ENCODE measurements at regions not wholly inside any gene's neighbourhood (a gene's known extent, or its start where the extent isn't known, plus 50 kb on each side); places are given as distances from the start of the nearest gene placed in this dataset.

DNA sequence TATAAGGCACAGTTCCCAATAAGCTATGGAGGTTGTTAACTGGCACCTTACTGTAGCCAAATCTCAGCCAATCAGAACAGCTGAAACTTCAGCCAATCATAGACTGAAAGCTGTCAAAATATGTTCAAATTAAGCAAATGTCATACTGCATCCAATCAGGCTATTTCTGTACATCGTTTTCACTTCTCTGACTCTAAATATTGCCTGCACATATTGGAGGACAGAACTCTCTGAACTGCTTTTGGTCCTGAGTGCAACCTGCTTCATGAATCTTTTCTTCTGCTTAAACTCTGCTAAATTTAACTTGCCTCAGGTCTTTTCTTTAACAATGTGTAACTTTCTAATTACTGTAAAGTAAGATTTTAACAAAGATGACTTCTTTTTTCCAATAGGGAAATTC, 1198.9 kb upstream of the PCDH7 start:
- no peak for ATAC-seq

GRCh38 chr4:29536745-29537144, 1183.4 kb upstream of the PCDH7 start:
- no peak for ATAC-seq

DNA sequence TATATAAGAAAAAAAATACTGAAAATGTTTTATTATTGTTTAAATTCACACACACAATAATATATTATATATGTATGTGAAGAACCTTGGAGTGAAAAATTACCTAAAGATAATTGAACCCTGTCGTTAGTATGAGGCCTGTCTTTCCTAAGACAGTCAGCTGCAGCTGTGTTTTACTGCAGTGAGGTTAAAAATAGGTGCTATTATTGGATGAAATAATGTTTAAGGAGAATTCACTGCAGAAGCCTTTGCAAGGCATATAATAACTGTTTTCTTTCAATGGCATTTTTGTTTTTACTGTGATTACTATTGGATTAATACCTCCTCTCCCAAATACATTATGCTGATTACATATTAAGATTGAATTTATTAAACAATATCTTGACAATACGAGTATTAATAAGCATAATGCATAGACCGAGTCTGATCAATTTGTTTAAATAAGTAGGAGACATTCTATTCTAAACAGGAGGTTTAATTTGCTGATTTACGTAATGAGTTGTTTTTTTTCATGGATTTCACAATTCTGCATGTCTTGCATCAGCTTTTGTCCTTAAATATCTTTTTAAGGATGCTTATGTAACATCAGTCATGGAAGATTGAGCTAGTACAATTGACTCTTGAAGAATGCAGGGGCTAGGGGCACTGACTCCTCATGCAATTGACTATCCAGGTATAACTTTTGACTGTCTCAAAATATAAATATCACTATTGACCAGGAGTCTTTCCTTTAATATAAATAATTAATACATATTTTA, 1181.1 kb upstream of the PCDH7 start:
- no peak for ATAC-seq

DNA sequence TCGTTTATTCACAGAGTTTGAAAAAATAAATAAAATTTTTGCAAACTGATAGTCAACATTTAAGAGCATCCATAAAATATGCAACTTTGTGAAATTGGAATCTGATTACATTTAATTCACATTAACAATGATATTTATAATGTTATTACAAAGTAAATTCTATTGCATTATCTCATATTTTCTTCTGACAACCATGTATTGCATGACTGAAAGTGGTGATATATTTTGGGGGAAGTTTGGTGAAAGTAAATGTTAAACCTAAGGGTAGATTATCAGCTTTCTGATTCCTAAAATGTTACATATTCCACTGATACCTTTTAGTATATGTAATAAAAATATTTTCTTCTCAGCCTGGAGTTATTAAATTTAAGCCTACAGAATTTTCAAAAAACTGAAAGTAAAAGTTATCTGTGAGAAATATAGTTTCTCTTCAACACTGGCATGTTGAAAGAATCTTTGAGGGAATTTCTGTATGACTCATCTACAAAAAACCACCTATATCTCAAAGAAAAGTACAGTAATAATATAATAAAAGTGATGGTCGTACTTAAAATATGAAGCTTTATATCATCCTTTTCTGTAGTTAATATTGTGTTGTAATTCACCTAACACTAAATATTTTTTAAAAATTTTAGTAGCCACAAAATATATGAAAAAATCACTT, 1179.6 kb upstream of the PCDH7 start:
- ATAC-seq: no peak

- no peak for ATAC-seq
Measured at GRCh38 chr4:29541757-29542156, 1178.4 kb upstream of the PCDH7 start.

DNA sequence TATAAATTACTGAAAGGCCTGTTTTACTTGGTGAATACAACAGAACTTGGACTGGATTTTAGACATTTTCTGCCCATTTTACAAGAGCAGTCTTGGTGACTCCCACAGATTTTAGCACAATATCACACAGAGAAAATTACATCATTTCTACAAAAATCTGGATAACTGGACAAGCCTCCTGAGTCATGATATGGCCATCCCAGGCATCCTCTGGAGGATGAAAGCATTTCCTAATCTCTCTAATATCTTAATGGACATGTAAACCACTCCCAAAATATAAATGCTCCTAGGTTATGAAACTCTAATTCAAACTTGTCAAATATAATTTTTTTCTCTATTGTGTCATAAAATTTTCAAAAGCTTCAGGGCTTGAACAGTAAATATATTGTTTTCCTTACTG, 1170.8 kb upstream of the PCDH7 start:
- ATAC-seq: no peak

- ATAC-seq: no peak
Measured at GRCh38 chr4:29551821-29552220, 1168.3 kb upstream of the PCDH7 start.

GRCh38 chr4:29553846-29554245, 1166.3 kb upstream of the PCDH7 start:
- no peak for ATAC-seq

GRCh38 chr4:29558789-29559188, 1161.4 kb upstream of the PCDH7 start:
- ATAC-seq: no peak

DNA sequence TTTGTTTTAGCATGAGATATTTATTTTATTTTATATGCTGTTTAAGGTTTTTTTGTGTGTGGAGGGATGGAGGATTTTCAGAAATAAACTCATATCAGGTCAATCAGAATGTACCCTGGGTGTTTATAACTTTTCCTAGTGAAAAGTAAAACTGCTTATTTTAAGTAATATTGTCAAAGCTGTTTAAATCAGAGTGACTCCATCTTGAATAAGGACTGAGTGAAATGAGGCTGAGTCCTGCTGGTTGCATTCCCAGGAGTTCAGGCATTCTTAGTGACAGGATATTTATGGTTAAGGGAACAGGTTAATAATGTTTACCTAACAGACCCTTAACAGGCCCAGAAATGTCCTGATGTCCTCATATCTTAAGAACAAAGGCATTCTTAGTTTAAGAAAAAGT, 1160.9 kb upstream of the PCDH7 start:
- no peak for ATAC-seq

GRCh38 chr4:29560452-29560851, 1159.7 kb upstream of the PCDH7 start:
- ATAC-seq: no peak

- no peak for ATAC-seq
Measured at GRCh38 chr4:29565256-29565655, 1154.9 kb upstream of the PCDH7 start.

GRCh38 chr4:29566371-29566770, 1153.8 kb upstream of the PCDH7 start:
- ATAC-seq: no peak

GRCh38 chr4:29571322-29571721, 1148.8 kb upstream of the PCDH7 start:
- ATAC-seq: no peak

GRCh38 chr4:29578329-29578728, 1141.8 kb upstream of the PCDH7 start:
- no peak for ATAC-seq

DNA sequence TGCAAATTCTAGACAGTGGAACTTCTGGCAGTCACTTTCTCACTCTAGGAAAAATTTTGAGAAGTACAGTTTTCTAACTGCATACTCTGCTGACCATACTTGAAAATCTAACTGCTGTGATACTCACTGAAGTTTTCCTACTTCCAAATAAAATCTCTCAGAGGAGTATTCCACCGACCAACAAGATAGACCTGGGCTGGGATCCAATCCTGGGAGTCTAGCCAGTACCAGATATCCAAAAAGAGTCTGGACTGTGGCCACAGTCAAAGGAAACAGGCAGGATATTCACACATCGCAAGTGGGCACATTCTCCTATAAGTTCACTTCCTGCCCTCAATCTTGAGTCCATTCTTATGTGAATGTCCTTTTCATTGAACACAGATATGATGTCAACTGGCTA, 1138.7 kb upstream of the PCDH7 start:
- no peak for ATAC-seq

- no peak for ATAC-seq
Measured at GRCh38 chr4:29588617-29589016, 1131.6 kb upstream of the PCDH7 start.

- ATAC-seq: no peak
Measured at GRCh38 chr4:29596228-29596627, 1123.9 kb upstream of the PCDH7 start.

GRCh38 chr4:29619168-29619567, 1101.0 kb upstream of the PCDH7 start:
- no peak for ATAC-seq

- no peak for ATAC-seq
Measured at GRCh38 chr4:29632199-29632598, 1088.0 kb upstream of the PCDH7 start.

DNA sequence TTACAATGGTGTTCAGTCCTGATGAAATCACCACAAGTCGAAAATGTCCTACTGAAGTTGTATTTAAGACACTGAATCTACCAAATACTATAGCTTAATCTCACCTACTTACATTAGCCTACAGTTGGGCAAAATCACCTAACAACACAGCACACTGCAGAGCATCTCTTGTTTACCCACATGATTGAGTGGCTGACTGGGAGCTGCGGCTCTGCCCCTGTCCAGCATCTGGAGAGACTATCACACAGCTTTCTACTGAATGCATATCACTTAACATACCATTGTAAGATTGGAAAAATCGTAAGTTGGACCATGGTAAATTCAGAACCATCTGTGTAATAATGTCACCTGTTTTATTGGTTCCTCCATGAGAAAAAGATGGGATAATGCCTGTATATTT, 1083.2 kb upstream of the PCDH7 start:
- ATAC-seq: no peak

- ATAC-seq: no peak
Measured at GRCh38 chr4:29653221-29653620, 1066.9 kb upstream of the PCDH7 start.

GRCh38 chr4:29680644-29681043, 1039.5 kb upstream of the PCDH7 start:
- ATAC-seq: no peak

- no peak for ATAC-seq
Measured at GRCh38 chr4:29704059-29704458, 1016.1 kb upstream of the PCDH7 start.

GRCh38 chr4:29708473-29708872, 1011.7 kb upstream of the PCDH7 start:
- no peak for ATAC-seq

Measured in esophagus mucosa (tissue), 1 donor.